Epithelial cell of esophagus (primary cell): ENCODE measurements at regions not wholly inside any gene's neighbourhood (a gene's known extent, or its start where the extent isn't known, plus 50 kb on each side); places are given as distances from the start of the nearest gene placed in this dataset.
"Not testable (repeated sequence)": the region's sequence is repeated elsewhere in the genome, so short reads cannot be mapped to it uniquely, and the experiment has no call there.

Experiments used
- DNase-seq: peaks from one replicate; pipeline ENCODE4 v3.0.0; 2010; ENCODE audit warnings: low read depth
- H3K4me3 ChIP-seq: 2 replicates; pipeline ENCODE4 v1.5.1; 2011; ENCODE audit warnings: mild to moderate bottlenecking, low read length, control low read depth
- TF ChIP-seq, protein P1 (sequence below): IDR thresholded peaks from 2 replicates; pipeline ENCODE4 v1.5.1; 2011; ENCODE audit warnings: low read depth, mild to moderate bottlenecking, low read length, control low read depth, inconsistent platforms; ENCODE audit not compliant: insufficient read depth; ENCODE audit errors: missing control alignments

DNA sequence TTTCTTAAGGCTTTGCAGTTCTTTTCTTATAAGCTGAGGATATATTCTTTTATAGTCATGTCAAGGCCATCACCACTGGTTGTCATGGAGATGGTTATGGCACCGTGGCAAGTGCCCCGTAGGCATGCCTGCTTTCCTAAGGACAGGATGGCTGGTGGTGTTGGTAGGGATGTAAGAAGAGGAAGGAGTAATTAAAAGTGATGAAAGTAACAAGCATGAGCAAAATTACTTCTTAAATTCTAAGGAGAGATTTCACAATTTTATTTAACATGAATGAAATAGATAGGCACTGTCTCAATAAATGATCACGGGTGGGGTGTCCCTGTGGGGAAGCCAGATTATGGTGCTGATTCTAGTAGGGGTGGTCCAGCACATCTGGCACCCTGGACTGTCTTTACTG lies 290.2 kb upstream of the KLF4 start:
- TF ChIP-seq, protein P1, sequence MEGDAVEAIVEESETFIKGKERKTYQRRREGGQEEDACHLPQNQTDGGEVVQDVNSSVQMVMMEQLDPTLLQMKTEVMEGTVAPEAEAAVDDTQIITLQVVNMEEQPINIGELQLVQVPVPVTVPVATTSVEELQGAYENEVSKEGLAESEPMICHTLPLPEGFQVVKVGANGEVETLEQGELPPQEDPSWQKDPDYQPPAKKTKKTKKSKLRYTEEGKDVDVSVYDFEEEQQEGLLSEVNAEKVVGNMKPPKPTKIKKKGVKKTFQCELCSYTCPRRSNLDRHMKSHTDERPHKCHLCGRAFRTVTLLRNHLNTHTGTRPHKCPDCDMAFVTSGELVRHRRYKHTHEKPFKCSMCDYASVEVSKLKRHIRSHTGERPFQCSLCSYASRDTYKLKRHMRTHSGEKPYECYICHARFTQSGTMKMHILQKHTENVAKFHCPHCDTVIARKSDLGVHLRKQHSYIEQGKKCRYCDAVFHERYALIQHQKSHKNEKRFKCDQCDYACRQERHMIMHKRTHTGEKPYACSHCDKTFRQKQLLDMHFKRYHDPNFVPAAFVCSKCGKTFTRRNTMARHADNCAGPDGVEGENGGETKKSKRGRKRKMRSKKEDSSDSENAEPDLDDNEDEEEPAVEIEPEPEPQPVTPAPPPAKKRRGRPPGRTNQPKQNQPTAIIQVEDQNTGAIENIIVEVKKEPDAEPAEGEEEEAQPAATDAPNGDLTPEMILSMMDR = no peak
- no peak for DNase-seq
- no peak overlapping the region for H3K4me3 ChIP-seq

GRCh38 chr9:107778661-107779060 lies 289.1 kb upstream of the KLF4 start:
- no peak overlapping the region for H3K4me3 ChIP-seq
- TF ChIP-seq, protein P1 = no peak
- DNase-seq = no peak

DNA sequence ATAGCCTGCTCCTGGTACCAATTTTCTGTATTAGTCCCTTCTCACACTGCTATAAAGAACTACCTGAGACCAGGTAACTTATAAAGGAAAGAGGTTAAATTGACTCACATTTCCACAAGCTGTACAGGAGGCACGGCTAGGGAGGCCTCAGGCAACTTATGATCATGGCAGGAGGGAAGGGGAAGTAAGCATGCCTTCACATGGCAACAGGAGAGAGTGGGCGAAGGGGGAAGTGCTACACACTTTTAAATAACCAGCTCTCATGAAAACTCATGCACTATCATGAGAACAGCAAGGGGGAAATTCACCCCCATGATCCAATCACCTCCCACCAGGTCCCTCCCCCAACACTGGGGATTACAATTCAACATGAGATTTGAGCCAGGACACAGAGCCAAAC lies 284.5 kb upstream of the KLF4 start:
- not testable (repeated sequence) for H3K4me3 ChIP-seq
- peak; percentile 32 for DNase-seq

GRCh38 chr9:107772988-107773387 lies 283.4 kb upstream of the KLF4 start:
- H3K4me3 ChIP-seq = no peak overlapping the region
- DNase-seq = no peak
- TF ChIP-seq, protein P1 = no peak

GRCh38 chr9:107770716-107771115 lies 281.1 kb upstream of the KLF4 start:
- H3K4me3 ChIP-seq = no peak overlapping the region
- no peak for DNase-seq
- TF ChIP-seq, protein P1 = no peak

GRCh38 chr9:107768224-107768623 lies 278.7 kb upstream of the KLF4 start:
- TF ChIP-seq, protein P1 = no peak
- H3K4me3 ChIP-seq = no peak overlapping the region
- DNase-seq = no peak

- TF ChIP-seq, protein P1 = no peak
- no peak for DNase-seq
- no peak overlapping the region for H3K4me3 ChIP-seq
Measured at GRCh38 chr9:107767711-107768110, 278.1 kb upstream of the KLF4 start.

- not testable (repeated sequence) for H3K4me3 ChIP-seq, DNase-seq
Measured at GRCh38 chr9:107763469-107763868, 273.9 kb upstream of the KLF4 start.
